ENCODE measurements at regions not wholly inside any gene's neighbourhood (a gene's known extent, or its start where the extent isn't known, plus 50 kb on each side); places are given as distances from the start of the nearest gene placed in this dataset.

DNA sequence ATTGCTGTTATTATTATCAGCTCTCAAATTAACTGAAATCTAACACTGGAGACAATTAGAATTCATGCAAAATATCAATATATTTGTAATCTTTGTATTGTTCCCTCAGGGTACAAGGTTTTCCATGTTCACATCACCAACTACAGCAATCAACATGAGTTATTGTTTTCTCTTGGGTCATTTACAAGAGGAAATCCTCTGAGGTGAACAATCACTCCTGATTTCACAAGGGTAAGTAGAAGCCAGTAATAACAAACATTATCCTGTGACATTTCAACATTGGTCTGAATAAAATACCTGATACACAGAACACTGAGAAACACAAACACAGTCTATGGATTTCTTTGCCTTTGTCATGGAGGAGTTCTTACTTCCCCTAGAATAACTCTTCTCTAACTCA is 174.0 kb downstream of the SUCNR1 start:
- DNase-seq (ENCODE audit: low read depth, low spot score) = no peak

DNA sequence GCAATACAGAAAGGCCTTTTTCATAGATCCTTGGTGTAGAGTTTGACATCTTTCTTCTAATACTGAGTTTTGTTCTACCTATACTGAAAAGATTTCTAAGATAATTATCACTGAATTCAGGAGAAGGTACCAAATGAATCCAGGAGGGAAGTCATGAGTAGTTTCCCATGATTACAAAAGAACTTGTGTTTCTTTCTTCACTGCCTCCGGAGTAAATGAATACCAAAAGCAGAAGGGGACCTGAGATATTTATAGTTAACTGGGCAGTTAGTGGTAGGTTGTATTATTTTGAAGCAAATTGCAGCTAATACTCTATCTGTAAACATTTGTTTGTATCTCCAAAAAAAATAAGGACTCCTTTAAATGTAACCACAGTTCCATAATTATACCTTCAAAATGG is 175.4 kb downstream of the SUCNR1 start:
- H3K4me3 ChIP-seq (ENCODE audit: low read length) = no peak overlapping the region
- no peak for DNase-seq (ENCODE audit: low read depth, low spot score)

More for the DNA sequence above, 174.0 kb downstream of the SUCNR1 start:
- no peak overlapping the region for H3K4me3 ChIP-seq (ENCODE audit: low read length)

DNA sequence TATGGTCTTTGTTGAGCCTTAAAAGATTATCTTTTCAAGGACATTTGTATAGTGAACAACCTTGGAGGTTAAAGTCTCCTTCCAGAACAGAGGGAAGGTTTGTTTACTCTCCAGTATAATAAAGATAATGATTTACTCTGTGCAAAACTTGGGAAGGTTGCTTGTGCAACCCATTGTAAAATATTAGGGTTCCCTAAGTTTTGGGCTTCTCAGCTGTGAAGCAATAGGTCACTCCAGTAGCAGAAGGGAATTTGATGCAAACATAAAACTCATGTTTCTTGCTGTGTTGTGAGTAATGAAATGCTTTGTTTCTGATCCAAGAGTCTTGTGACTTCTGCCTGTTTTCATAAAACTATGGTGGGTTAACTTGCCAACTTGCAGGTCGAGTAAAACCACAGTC is 177.5 kb downstream of the SUCNR1 start:
- DNase-seq (ENCODE audit: low read depth, low spot score) = no peak
- no peak overlapping the region for H3K4me3 ChIP-seq (ENCODE audit: low read length)

DNA sequence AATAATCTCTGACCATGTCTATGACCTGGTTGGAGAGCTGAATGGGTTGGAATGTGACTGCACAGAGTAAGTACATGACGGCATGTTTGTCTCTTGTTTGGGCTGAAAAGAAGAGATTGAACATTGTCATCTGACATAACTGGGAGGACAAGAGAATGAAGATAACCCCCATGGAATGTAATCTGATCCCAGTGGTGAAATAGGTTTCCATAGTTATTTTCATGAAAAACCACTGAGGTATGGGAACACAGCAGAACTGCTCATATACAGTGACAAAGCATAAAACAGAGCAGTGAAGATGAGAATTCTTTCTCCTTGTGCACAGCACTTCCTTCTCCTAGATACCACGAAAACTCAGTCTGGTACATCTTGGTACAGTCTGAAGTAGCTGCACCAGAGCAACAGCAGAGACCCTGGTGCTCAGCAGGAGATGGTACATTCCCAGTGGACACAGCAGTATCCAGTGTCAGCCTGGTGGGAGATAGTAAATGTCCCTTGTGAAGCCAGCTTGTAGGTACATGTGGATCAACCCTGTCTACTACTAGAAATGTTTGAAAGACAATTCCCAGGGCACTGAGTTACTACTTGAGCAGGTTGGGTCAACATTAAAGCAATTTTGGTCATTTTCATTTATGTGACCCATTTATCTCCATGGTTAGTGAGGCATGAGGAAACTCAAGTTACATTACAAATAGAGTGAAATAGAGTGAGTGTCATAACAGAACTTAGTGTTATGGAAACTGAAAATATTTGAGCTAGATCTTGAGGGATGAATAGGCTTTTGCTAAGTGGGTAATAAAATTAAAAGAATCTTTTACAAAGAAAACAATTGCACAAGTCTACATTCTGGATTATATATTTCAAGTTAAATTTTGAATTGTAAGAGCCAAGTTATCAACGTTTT is 178.3 kb downstream of the SUCNR1 start:
- DNase-seq (ENCODE audit: low read depth, low spot score) = no peak
- H3K4me3 ChIP-seq (ENCODE audit: low read length) = no peak overlapping the region

DNA sequence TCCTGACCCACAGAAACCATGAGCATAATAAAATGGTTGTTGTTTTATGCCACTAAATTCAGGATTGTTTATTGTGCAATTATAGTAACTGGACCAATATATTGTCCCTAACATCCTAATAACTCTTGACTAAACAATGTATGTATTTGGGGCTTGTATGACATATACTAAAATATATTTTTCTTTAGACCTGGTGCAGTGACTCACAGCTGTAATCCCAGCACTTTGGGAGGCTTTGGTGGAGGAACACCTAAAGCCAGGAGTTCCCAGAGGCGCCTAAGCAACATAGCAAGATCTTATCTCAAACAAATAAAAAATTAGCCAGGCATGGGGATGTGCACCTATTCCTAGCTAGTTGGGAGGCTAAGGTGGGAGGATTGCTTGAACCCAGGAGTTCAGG is 180.4 kb downstream of the SUCNR1 start:
- H3K4me3 ChIP-seq (ENCODE audit: low read length) = no peak overlapping the region
- no peak for DNase-seq (ENCODE audit: low read depth, low spot score)

DNA sequence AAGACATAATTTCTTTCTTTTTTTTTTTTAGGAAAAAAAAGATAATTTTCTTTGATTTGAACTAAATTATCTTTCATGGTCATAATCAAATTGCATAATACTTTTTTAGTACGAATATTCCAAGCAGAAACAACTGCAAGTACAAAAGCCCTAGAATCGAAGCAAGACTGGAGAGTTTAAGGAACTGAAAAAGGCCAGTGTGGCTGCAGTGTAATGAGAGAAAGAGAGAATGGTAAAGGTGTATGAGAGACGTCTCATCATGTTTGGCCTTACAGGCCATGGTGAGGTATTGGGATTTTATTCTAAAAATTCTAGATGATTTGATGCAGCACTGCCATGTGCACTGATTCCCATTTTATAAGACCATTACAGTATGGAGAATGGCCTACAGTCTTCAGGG is 180.9 kb downstream of the SUCNR1 start:
- DNase-seq (ENCODE audit: low read depth, low spot score) = no peak
- H3K4me3 ChIP-seq (ENCODE audit: low read length) = no peak overlapping the region

DNA sequence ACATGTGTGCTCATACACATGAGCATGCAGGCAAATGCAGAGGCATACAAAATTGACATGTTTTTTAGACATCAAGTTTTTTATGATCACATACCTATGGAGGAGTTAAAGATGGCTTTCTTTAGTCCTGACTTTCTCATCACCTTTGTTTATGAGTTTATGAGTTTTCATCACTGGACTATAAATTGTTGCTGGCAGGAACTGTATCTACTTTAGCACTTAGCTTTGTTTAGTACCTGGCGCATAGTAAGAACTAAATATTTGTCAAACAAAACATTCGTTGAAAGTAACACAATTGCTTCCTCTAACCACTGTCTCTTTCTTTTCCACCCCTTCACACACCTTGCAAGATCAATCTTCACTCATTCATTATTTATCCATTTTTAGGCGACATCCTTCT is 182.6 kb downstream of the SUCNR1 start:
- no peak for DNase-seq (ENCODE audit: low read depth, low spot score)
- no peak overlapping the region for H3K4me3 ChIP-seq (ENCODE audit: low read length)

DNA sequence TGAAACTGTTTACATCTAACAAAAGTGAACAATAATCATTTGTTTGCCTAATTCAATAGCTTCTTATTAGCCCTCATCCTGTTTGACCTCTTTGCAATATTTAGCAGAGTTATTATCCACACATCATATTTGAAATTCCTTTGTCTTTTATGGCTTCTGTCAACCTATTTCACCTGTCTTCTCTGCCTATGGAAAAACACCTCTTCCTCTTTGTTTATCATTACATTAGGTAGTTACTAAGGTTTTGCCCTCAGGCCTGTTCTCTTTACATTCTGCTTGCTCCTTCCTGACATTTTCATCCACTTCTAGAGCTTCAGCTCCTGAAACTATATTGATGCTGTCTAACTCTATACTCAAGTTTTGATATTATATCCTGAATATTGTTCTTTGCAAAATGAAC is 183.0 kb downstream of the SUCNR1 start:
- no peak for DNase-seq (ENCODE audit: low read depth, low spot score)
- no peak overlapping the region for H3K4me3 ChIP-seq (ENCODE audit: low read length)

DNA sequence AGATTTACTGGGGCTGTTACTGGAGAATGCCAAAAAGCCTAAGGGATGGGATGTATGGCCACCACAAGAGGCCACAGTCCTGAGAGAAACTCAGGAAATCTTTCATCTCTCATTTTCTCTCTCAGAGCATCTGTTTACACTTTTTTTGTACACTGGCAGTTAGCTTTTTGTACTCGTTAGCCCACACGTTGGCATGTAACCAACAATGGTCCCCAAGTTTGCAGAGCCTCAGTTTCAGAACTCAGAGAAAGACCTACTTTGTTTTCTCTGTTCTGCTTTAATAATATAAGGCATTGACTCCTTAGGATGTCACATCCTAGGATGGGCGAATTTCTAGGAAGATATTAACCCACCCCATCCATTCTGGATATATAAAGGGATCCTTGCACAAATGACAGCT is 183.5 kb downstream of the SUCNR1 start:
- DNase-seq (ENCODE audit: low read depth, low spot score) = no peak

DNA sequence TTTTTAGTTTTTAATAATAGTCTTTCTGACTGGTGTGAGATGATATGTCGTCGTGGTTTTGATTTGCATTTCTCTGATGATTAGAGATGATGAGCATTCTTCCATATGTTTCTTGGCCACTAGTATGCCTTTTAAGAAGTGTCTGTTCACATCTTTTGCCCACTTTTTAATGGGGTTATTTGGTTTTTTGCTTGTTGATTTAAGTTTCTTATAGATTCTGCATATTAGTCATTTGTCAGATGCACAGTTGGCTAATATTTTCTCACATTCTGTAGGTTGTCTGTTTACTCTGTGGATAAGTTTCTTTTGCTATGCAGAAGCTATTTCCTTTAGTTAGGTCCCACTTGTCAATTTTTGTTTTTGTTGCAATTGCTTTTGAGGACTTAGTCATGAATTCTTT is 185.4 kb downstream of the SUCNR1 start:
- H3K4me3 ChIP-seq (ENCODE audit: low read length) = no peak overlapping the region
- DNase-seq (ENCODE audit: low read depth, low spot score) = no peak

More for the DNA sequence above, 183.5 kb downstream of the SUCNR1 start:
- H3K4me3 ChIP-seq (ENCODE audit: low read length) = no peak overlapping the region

DNA sequence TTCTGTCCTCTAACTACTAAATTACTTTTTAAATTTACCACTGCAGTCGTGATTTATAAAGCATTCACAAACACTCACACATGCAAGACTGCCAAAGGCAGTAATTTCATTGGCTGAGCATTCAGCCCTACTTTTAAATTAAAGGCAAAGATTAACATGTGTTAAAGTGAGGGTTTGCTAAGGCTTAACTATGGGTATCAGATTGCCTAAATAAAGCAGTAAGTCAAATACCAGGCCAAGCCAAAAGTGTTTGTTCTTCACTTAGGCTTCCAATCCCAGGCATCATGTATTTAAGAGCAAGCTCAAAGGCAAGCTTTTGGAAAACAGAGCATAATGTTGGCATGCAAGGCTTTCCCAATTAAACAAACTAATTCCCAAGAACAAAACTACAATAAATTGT is 187.3 kb downstream of the SUCNR1 start:
- H3K4me3 ChIP-seq (ENCODE audit: low read length) = no peak overlapping the region
- no peak for DNase-seq (ENCODE audit: low read depth, low spot score)

DNA sequence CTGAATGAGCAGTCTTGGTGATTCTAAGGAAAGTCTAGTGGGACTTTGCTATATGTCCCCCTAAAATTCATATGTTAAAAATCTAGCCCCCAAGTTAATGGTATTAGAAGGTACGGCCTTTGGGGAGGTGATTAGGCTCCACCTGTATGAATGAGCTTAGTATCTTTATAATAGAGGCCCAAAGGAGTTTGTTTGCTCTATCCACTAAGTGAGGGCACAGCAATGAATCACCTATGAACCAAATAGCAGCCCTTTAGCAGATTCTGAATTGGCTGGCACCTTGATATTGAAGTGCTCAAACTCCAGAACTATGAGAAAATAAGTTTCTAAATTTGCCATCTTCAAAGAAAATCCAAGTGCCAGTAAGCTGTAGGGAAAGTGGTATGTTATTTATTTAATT is 187.9 kb downstream of the SUCNR1 start:
- DNase-seq (ENCODE audit: low read depth, low spot score) = no peak
- H3K4me3 ChIP-seq (ENCODE audit: low read length) = no peak overlapping the region

DNA sequence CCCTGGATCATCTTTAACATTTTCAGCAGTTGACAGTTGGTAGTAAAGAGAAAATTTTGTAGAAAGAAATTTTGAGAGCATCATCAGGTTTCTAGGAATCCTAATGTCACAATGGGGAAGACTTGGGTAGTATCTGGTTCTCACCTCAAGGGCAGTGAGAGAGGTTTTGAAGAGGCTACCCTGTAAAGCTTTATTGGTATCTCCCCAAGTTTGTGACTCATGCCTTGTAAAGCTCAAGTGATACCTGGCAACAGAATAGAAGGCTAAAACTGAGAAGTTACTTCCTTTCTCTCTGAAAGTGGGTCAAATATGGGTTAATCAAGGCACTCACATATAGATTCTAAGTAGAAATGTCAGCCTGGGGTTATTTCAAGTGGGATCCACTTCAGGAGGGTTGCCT is 196.4 kb downstream of the SUCNR1 start:
- no peak overlapping the region for H3K4me3 ChIP-seq (ENCODE audit: low read length)
- DNase-seq (ENCODE audit: low read depth, low spot score) = no peak

DNA sequence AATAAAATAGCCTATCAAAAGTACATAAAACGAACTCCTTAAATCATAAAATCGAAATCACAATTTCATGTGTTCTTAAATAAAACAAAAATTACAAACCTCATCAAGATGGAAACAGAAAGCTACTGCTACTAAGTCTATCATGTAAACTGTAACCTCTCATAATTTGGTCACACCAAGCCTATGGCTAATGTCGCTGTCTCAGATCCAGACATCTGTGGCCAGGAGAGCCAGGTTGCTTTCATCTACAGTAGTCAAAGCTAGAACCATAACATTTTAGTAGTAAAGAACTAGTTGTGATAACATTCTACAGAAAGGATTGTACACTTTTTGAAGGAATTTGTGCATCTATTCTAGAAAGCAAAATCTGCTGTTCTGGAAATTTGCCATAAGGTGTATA is 197.4 kb upstream of the MBNL1 start:
- H3K4me3 ChIP-seq (ENCODE audit: low read length) = no peak overlapping the region
- DNase-seq (ENCODE audit: low read depth, low spot score) = no peak

DNA sequence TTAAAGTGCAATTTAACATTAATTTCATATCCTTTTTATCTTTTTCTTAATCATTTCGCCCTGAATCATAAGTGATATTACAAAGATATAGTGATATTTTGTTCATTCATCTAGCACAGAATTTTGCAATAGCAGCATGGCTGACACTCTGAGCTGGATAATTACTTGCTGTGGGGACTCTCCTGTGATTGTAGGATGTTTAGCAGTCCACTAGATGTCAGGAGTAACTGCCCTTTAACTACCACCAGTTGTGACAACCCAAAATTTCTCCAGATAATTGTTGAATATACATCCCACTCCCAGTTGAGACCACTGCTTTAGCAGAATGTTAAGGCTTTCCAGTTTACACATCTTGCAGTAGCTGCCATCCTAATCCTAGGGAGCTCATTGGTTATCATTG is 196.8 kb upstream of the MBNL1 start:
- H3K4me3 ChIP-seq (ENCODE audit: low read length) = no peak overlapping the region
- peak; percentile 12 for DNase-seq (ENCODE audit: low read depth, low spot score)

DNA sequence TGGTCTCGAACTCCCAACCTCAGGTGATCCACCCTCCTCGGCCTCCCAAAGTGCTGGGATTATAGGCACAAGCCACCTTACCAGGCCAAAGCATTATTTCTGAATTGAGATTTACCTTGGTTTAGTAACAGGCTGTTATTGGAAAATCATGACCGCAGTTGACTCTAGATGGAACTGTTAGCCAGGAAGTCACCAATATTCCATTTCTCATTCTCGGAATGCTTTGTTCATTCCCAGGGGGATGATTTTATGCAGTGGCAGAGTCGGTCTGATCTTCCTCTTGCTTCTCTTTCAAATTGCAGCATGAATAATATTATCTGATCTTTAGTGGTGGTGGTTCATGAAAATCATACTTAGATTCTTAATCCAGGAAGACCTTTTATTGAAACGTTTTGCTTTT is 195.5 kb upstream of the MBNL1 start:
- H3K4me3 ChIP-seq (ENCODE audit: low read length) = no peak overlapping the region
- DNase-seq (ENCODE audit: low read depth, low spot score) = no peak

DNA sequence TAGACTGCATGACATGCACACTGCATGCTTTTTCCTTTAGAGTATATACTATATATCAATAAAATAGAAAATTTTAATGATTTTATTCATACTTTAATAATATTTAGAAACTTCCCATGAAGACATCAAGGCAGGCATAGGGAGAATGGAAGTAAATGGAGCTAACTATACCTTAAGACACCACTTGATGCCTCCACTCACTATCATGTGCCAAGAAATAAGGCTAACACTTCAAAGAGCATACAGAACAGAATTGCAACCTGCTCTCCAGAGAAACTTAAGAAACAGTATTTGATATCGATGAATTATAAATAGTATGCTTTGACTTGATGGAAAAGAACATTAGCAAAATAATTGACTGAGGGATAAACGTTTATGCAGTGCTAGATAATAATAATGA is 192.6 kb upstream of the MBNL1 start:
- no peak for DNase-seq (ENCODE audit: low read depth, low spot score)
- no peak overlapping the region for H3K4me3 ChIP-seq (ENCODE audit: low read length)

DNA sequence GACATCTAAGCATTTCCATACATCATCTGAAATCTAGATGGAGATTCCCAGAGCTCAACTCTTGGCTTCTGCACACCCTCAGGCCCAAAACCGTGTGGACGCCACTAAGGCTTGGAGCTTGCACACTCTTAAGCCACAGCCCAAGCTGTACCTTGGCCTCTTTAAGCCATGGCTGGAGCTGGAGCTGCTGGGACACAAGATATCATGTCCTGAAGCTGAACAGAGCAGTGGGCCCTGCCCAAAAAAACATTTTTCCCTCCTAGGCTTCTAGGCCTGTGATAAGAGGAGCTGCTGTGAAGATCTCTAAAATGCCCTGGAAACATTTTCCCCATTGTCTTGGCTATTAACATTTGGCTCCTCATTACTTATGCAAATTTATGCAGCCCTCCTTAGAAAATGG is 188.7 kb upstream of the MBNL1 start:
- DNase-seq (ENCODE audit: low read depth, low spot score) = no peak
- no peak overlapping the region for H3K4me3 ChIP-seq (ENCODE audit: low read length)

DNA sequence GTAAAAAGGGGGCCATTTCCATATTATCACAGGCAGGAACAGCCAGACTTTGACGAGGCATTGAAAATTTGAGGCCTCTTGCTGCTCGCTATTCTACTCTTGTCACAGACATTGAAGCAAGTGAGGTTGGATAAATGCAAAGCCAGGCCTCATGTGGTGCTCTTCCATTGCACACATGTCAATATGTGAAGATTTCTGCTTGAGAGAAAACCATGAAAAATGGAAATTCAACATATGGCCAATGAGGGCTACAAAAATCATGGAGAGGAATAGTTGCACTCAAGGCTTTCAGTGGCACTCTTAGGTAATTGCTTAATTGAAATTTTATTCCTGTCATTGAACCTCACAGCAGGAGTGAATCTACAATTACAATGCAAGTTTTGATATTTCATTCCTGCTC is 185.6 kb upstream of the MBNL1 start:
- no peak for DNase-seq (ENCODE audit: low read depth, low spot score)

DNA sequence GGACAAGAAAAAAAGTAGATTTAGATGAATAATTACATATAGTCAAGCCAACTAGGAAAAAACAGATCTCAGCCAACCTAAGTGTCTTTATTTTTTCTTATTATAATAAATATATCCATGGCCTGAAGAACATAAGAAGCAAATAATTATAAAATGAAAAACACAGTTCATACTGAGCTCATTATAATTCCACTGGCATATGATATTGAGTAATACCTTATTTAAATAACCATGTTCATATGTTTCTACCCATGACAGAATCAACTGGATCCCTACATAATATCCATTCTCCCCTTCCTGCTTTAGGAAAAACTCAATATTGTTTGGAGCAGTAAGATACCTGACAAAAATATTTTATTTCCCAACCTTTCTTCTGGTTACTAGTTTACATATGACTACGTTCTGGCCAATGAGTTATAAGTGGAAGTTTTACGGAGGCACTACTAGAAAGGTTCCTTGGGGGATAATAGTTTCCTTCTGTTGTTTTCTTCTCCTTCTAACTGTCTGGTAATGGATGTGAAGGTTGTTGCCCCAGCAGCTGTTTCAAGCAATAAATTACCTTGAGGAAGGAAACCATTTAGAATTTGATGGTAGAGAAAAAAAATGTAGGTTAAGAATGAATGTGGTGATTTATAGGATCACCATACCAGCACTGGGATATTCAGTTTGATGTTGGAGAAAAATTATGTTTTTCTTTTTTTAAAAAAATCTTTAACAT is 184.1 kb upstream of the MBNL1 start:
- DNase-seq (ENCODE audit: low read depth, low spot score) = no peak
- no peak overlapping the region for H3K4me3 ChIP-seq (ENCODE audit: low read length)

More for the DNA sequence above, 185.6 kb upstream of the MBNL1 start:
- no peak overlapping the region for H3K4me3 ChIP-seq (ENCODE audit: low read length)

DNA sequence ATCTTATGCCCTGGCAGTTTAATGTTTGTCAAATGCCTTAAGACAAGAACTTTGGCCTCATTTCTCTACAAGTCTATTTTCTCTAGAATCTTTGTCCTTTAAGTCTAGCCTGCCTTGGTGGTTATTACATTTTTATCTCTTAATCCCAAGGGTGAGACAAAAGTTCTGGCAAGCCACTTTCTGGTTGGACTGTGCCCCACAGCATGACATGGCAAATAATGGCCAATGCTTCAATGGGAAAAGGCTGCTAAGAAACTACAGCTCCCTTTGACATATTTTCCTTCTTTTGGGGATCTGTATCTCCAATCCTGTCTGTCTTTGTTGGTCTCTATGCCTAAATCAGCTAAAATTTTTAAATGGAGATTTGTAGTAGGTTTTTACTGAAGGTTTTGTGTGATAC is 181.6 kb upstream of the MBNL1 start:
- no peak for DNase-seq (ENCODE audit: low read depth, low spot score)
- H3K4me3 ChIP-seq (ENCODE audit: low read length) = no peak overlapping the region

Data from Jurkat, Clone E6-1 (cell line).